ENCODE measurements at regions not wholly inside any gene's neighbourhood (a gene's known extent, or its start where the extent isn't known, plus 50 kb on each side); places are given as distances from the start of the nearest gene placed in this dataset.

DNA sequence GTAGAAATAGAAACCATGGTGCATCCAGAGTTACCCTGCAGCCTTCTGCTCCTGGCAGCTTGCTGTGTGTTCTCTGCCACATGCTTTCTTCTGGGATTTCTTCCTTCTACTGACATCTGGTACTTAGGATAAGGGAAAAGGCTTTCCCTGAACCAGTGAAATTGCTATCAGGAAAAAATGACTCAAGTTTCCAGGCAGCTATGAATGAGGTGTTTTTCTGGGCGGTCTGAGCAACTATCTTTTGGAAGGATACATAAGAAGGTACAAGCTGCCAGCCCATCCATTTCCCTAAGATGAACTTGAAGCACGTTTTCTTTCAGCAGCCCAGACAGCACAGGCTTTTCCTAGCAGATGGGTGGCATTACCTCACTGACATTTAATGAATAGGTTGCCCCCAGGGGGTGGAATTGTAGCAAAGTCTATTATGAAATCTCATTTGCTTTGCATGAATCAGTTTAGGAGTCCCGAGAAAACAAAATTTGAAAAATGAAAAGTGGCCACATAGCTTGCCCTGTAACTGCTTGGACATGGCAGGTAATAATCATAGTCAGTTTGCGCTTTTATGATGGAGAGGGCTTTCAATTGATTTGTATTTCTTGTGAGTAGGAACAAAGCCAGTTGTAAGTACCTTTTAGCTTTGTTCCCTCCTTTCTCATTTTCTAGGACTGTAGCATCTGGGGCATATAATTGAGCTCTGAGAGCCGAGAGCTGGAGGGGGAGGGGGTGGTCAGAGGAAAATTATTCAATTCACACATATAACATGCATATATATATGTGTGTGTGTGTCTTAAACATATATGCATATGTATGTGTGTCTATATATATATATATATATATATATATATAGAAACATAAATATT, 108.5 kb downstream of the C9orf152 start:
- H3K4me3 ChIP-seq (ENCODE audit: low read depth, low read length), result no peak overlapping the region
- H3K9me3 ChIP-seq (ENCODE audit: control insufficient read depth, insufficient read depth, low read depth, low read length), result no peaks in the 10 kb centered on the region
- H3K27me3 ChIP-seq (ENCODE audit: control insufficient read depth, insufficient read depth, low read length), result no peaks in the 10 kb centered on the region
- no peak overlapping the region for H3K27ac ChIP-seq (ENCODE audit: low read depth, low read length)
- no peak overlapping the region for H3K9ac ChIP-seq (ENCODE audit: low read length)
- H3K36me3 ChIP-seq (ENCODE audit: control insufficient read depth, insufficient read depth, low read length), result no peaks in the 10 kb centered on the region
- peaks cover 47% of the 10 kb centered on the region for H3K4me1 ChIP-seq (ENCODE audit: control insufficient read depth, insufficient read depth, low read length)

DNA sequence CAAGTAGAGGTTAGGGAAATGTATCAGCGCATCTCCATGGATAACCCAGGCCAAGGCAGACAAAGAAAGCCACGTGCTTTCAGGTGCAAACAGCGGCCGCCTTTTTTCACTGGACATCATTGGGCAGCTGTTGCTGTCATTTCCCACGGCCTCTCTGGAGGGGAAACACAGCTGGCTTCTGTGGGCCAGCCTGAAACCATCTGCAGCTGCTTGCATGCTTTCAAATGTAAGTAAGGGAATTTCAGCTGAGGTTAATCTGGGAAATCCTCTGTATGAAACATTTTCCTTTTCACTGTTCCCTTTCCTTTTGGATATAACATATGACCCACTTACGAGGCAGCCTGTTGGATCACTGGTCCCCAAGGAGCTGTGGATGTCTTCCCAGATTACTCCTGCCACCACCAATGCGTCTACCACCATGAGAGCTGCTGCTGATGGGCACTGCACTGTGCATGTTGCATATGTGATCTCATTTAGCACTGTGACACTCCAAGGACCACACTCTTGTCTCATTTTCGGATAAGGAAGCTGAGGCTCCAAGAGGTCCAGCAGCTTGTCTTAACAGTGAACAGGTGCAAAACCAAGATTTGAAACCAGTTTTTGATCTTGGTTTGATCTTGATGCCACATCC, 106.3 kb downstream of the C9orf152 start:
- Histone ChIP-seq H3K27ac (ENCODE audit: low read depth, low read length) (no peak overlapping the region), H3K4me1 (ENCODE audit: control insufficient read depth, insufficient read depth, low read length) (peaks cover 57% of the 10 kb centered on the region), H3K36me3 (ENCODE audit: control insufficient read depth, insufficient read depth, low read length) (no peaks in the 10 kb centered on the region), H3K27me3 (ENCODE audit: control insufficient read depth, insufficient read depth, low read length) (no peaks in the 10 kb centered on the region), H3K9me3 (ENCODE audit: control insufficient read depth, insufficient read depth, low read depth, low read length) (no peaks in the 10 kb centered on the region), H3K9ac (ENCODE audit: low read length) (no peak overlapping the region), H3K4me3 (ENCODE audit: low read depth, low read length) (no peak overlapping the region)

DNA sequence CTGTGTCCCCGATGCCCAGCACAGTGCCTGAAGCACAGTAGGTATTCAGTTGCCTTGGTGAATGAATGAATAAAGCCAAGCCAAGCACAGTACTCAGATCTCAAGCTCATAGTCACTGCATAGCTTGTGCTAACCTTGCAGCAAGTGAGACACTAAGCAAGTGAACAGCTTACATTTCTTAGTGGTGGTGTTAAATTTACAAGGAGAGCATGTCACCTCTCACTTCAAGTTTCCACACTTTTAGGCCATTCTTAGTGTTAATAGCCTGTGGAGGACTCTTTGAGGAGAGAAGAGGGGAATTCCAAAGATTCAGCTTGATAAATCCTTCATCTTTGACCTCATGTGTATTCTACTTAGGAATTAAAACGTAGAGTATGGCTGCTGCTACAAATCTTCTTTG, 104.7 kb downstream of the C9orf152 start:
- H3K27ac ChIP-seq (ENCODE audit: low read depth, low read length), result no peak overlapping the region

DNA sequence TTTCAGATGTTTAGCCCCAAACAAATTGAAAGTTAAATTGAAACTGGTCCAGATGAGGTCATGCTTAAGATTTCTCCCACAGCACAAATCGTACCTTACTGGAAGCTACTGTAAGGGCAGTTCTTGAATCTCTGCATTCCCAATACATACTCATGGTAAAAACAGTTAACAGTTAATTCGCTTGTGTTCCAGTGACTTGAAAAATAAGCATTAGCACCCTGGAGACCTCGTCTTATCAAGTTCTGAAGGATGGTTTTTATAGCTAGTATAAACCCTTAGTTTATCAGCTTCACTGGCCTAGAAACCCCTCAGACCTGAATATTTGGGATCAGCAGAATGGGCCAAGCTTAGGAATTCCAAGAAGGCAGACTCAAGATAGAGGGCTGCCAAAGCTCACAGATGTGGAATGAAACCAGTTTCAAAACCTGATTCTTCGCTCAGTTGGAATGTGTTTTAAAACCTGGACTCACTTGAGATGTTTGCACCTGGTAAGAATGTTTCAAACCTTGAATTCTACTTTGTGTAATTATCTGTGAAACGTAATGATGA, 103.6 kb downstream of the C9orf152 start:
- H3K4me1 ChIP-seq (ENCODE audit: control insufficient read depth, insufficient read depth, low read length), result peaks cover 56% of the 10 kb centered on the region
- no peaks in the 10 kb centered on the region for H3K27me3 ChIP-seq (ENCODE audit: control insufficient read depth, insufficient read depth, low read length)
- no peak overlapping the region for H3K27ac ChIP-seq (ENCODE audit: low read depth, low read length)
- no peak overlapping the region for H3K9ac ChIP-seq (ENCODE audit: low read length)
- H3K9me3 ChIP-seq (ENCODE audit: control insufficient read depth, insufficient read depth, low read depth, low read length), result no peaks in the 10 kb centered on the region
- no peak overlapping the region for H3K4me3 ChIP-seq (ENCODE audit: low read depth, low read length)
- H3K36me3 ChIP-seq (ENCODE audit: control insufficient read depth, insufficient read depth, low read length), result no peaks in the 10 kb centered on the region

More for the DNA sequence above, 104.7 kb downstream of the C9orf152 start:
- H3K4me1 ChIP-seq (ENCODE audit: control insufficient read depth, insufficient read depth, low read length), result peaks cover 59% of the 10 kb centered on the region
- no peaks in the 10 kb centered on the region for H3K9me3 ChIP-seq (ENCODE audit: control insufficient read depth, insufficient read depth, low read depth, low read length)
- no peaks in the 10 kb centered on the region for H3K36me3 ChIP-seq (ENCODE audit: control insufficient read depth, insufficient read depth, low read length)
- no peak overlapping the region for H3K4me3 ChIP-seq (ENCODE audit: low read depth, low read length)
- H3K9ac ChIP-seq (ENCODE audit: low read length), result no peak overlapping the region
- H3K27me3 ChIP-seq (ENCODE audit: control insufficient read depth, insufficient read depth, low read length), result no peaks in the 10 kb centered on the region

DNA sequence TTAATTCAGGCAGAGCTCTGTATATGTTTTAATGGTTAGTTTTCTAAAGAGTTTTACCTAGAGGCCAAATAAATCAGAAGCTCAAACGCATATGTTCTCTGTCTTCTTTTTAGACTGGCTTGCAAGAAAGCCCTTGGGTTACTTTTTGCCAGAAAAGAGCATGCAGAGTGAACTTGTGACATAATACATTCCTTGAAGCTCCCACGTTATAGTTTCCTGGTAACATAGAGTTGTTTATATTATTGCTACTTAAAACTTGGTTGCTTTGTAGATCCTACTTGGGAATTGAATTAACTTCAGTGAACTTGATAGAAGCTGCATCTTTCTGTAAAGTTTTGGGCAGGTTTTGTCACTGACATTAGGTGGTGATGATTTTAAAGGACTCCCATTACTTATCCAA, 102.9 kb downstream of the C9orf152 start:
- Histone ChIP-seq H3K4me3 (ENCODE audit: low read depth, low read length) (no peak overlapping the region), H3K9me3 (ENCODE audit: control insufficient read depth, insufficient read depth, low read depth, low read length) (no peaks in the 10 kb centered on the region), H3K9ac (ENCODE audit: low read length) (no peak overlapping the region), H3K27me3 (ENCODE audit: control insufficient read depth, insufficient read depth, low read length) (no peaks in the 10 kb centered on the region), H3K27ac (ENCODE audit: low read depth, low read length) (no peak overlapping the region), H3K36me3 (ENCODE audit: control insufficient read depth, insufficient read depth, low read length) (no peaks in the 10 kb centered on the region), H3K4me1 (ENCODE audit: control insufficient read depth, insufficient read depth, low read length) (peaks cover 55% of the 10 kb centered on the region)

DNA sequence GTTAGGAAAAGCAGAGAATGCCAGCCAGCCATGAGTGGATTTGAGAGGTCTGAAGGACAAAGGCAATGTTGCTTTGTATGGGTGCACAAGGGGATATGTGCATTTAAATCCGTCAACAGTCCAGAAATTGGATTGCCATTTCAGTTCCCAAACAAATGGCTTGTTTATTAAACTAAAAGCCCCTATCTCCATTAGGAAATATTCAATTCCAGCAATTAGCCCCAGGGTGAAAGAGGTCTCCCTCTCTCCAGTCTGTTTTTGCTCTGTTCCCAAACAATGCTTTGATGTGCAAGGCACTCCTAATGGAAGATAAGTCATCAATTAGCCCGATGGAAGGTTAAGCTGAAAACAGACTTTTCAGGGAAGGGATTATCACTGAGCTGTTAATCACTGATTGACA, 101.3 kb downstream of the C9orf152 start:
- Histone ChIP-seq H3K27me3 (ENCODE audit: control insufficient read depth, insufficient read depth, low read length) (no peaks in the 10 kb centered on the region), H3K27ac (ENCODE audit: low read depth, low read length) (no peak overlapping the region), H3K4me1 (ENCODE audit: control insufficient read depth, insufficient read depth, low read length) (peaks cover 57% of the 10 kb centered on the region), H3K36me3 (ENCODE audit: control insufficient read depth, insufficient read depth, low read length) (no peaks in the 10 kb centered on the region), H3K9me3 (ENCODE audit: control insufficient read depth, insufficient read depth, low read depth, low read length) (no peaks in the 10 kb centered on the region), H3K9ac (ENCODE audit: low read length) (no peak overlapping the region), H3K4me3 (ENCODE audit: low read depth, low read length) (no peak overlapping the region)

DNA sequence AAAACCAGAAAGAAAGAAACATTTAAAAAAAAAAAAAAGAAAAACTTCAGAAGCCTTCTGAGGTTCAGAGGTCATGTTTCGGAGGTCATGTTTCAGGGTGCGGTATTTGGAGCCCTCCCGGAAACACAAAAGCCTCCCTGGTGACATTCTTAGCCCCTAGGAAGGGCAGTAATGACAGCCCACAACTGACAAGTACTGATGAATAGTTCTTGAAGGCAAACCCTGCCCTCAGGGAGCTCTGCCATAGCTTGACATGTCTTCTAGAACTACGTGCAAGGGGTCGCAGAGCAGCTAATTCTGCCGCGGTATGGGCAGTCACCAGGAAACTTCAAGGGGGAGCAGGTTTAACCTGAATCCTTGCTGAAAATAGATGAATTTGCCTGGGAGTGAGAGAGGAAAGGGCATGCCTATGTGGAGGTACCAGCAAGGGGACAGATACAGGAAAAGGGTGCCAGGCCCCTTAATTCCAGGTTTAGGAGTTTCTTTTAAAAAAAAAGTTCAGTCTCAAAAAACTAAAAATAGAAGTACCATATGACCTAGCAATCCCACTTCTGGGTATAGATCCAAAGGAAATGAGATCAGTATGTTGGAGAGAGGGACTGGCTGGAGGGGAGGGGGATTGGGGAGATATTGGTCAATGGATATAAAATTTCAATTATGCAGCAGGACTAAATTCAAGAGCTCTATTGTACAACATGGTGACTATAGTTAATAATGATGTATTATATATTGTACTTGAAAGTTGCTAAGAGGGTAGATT, 98.4 kb downstream of the C9orf152 start:
- Histone ChIP-seq H3K27me3 (ENCODE audit: control insufficient read depth, insufficient read depth, low read length) (no peaks in the 10 kb centered on the region), H3K9me3 (ENCODE audit: control insufficient read depth, insufficient read depth, low read depth, low read length) (no peaks in the 10 kb centered on the region), H3K4me3 (ENCODE audit: low read depth, low read length) (no peak overlapping the region), H3K36me3 (ENCODE audit: control insufficient read depth, insufficient read depth, low read length) (no peaks in the 10 kb centered on the region), H3K9ac (ENCODE audit: low read length) (no peak overlapping the region), H3K4me1 (ENCODE audit: control insufficient read depth, insufficient read depth, low read length) (peaks cover 53% of the 10 kb centered on the region), H3K27ac (ENCODE audit: low read depth, low read length) (no peak overlapping the region)

DNA sequence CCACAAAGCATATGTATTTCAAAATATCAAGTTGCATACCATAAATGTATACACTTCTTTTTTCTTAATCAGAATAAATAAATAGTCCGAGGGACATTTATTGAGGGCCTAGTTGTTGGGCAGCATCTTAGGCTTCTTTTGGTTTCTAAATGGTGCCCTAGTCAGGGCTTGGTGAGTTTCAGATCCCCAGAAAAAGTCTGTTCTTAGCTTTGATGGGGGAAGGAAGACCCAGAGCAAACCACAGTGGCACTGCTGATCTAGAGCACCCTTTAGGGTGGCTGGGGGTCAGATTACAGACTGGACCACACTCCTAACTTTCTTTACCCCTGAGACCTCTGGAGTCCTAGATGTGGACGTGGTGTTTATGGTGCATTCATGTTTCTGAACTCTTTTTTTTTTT, 97.8 kb downstream of the C9orf152 start:
- Histone ChIP-seq H3K4me1 (ENCODE audit: control insufficient read depth, insufficient read depth, low read length) (peaks cover 53% of the 10 kb centered on the region), H3K9me3 (ENCODE audit: control insufficient read depth, insufficient read depth, low read depth, low read length) (no peaks in the 10 kb centered on the region), H3K4me3 (ENCODE audit: low read depth, low read length) (no peak overlapping the region)

DNA sequence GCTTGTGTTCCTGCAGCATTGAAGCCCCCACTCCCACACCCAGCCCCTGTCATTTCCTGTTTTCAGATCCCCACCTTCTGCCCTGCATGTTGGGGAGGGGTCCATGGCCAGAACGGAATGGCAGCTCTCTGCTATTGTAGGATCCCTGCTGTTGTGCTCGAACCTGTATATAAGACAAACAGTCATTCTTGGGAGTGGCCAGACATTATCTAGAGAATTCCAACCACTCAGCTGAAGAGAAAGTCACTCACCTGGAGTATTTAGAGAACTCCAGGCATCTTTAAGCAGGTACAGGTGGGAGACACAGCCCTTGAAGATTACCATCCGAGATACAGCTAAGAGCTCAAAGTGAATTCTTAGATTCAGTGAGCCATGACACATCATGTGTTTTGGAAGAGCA, 96.1 kb downstream of the C9orf152 start:
- no peaks in the 10 kb centered on the region for H3K36me3 ChIP-seq (ENCODE audit: control insufficient read depth, insufficient read depth, low read length)
- peaks cover 45% of the 10 kb centered on the region for H3K4me1 ChIP-seq (ENCODE audit: control insufficient read depth, insufficient read depth, low read length)
- no peak overlapping the region for H3K4me3 ChIP-seq (ENCODE audit: low read depth, low read length)
- H3K9me3 ChIP-seq (ENCODE audit: control insufficient read depth, insufficient read depth, low read depth, low read length), result no peaks in the 10 kb centered on the region
- no peaks in the 10 kb centered on the region for H3K27me3 ChIP-seq (ENCODE audit: control insufficient read depth, insufficient read depth, low read length)
- no peak overlapping the region for H3K9ac ChIP-seq (ENCODE audit: low read length)
- no peak overlapping the region for H3K27ac ChIP-seq (ENCODE audit: low read depth, low read length)

More for the DNA sequence above, 97.8 kb downstream of the C9orf152 start:
- Histone ChIP-seq H3K9ac (ENCODE audit: low read length) (no peak overlapping the region), H3K27me3 (ENCODE audit: control insufficient read depth, insufficient read depth, low read length) (no peaks in the 10 kb centered on the region), H3K36me3 (ENCODE audit: control insufficient read depth, insufficient read depth, low read length) (no peaks in the 10 kb centered on the region), H3K27ac (ENCODE audit: low read depth, low read length) (no peak overlapping the region)

DNA sequence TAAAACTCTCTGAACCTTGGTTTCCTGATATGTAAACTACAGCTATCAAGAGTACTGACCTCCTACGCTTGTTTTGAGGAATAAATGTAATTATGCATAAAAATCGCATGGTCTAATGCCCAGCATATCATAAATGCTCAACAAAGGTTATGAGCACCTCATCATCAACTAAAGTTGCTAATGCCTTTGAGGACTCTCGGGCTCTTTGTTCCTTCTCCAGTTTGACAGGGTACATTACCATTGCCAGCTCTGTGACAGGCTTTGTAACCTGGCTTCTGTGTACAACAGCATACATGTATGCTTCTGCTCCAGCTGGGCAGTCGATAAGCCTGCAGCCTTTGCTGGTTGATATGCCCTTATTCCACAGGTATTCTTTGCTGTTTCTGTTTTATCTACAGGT, 95.2 kb downstream of the C9orf152 start:
- H3K4me1 ChIP-seq (ENCODE audit: control insufficient read depth, insufficient read depth, low read length), result peaks cover 45% of the 10 kb centered on the region
- no peaks in the 10 kb centered on the region for H3K36me3 ChIP-seq (ENCODE audit: control insufficient read depth, insufficient read depth, low read length)
- H3K27me3 ChIP-seq (ENCODE audit: control insufficient read depth, insufficient read depth, low read length), result no peaks in the 10 kb centered on the region
- H3K9ac ChIP-seq (ENCODE audit: low read length), result no peak overlapping the region
- H3K9me3 ChIP-seq (ENCODE audit: control insufficient read depth, insufficient read depth, low read depth, low read length), result no peaks in the 10 kb centered on the region
- no peak overlapping the region for H3K4me3 ChIP-seq (ENCODE audit: low read depth, low read length)
- no peak overlapping the region for H3K27ac ChIP-seq (ENCODE audit: low read depth, low read length)

All from HUES6 (cell line).